ENCODE measurements at regions not wholly inside any gene's neighbourhood (a gene's known extent, or its start where the extent isn't known, plus 50 kb on each side); places are given as distances from the start of the nearest gene placed in this dataset.
"Not testable (repeated sequence)": the region's sequence is repeated elsewhere in the genome, so short reads cannot be mapped to it uniquely, and the experiment has no call there.

DNA sequence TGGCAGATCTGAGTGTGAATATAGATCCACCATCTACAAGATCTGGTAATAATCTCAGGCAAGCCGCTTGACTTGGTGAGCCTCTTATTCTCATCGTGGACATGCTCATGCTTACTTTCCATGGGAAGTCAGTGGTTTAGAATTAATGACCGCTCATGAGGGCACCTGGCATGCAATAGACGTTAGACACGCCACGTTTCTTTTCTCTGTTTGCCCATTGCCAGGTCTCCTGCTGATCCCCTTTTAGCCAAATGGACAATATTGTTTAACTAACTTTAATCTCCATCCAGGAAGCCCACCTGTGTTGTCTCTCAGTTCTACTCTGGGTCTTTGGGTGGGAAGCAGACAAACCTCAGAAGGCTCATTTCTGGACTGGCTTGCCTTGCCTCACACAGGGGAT, 439.1 kb downstream of the ETS1 start:
- TF ChIP-seq, protein P1, sequence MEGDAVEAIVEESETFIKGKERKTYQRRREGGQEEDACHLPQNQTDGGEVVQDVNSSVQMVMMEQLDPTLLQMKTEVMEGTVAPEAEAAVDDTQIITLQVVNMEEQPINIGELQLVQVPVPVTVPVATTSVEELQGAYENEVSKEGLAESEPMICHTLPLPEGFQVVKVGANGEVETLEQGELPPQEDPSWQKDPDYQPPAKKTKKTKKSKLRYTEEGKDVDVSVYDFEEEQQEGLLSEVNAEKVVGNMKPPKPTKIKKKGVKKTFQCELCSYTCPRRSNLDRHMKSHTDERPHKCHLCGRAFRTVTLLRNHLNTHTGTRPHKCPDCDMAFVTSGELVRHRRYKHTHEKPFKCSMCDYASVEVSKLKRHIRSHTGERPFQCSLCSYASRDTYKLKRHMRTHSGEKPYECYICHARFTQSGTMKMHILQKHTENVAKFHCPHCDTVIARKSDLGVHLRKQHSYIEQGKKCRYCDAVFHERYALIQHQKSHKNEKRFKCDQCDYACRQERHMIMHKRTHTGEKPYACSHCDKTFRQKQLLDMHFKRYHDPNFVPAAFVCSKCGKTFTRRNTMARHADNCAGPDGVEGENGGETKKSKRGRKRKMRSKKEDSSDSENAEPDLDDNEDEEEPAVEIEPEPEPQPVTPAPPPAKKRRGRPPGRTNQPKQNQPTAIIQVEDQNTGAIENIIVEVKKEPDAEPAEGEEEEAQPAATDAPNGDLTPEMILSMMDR (IDR thresholded peaks at IDR 0.05; ENCODE audit: low read depth, low read length), result no peak

DNA sequence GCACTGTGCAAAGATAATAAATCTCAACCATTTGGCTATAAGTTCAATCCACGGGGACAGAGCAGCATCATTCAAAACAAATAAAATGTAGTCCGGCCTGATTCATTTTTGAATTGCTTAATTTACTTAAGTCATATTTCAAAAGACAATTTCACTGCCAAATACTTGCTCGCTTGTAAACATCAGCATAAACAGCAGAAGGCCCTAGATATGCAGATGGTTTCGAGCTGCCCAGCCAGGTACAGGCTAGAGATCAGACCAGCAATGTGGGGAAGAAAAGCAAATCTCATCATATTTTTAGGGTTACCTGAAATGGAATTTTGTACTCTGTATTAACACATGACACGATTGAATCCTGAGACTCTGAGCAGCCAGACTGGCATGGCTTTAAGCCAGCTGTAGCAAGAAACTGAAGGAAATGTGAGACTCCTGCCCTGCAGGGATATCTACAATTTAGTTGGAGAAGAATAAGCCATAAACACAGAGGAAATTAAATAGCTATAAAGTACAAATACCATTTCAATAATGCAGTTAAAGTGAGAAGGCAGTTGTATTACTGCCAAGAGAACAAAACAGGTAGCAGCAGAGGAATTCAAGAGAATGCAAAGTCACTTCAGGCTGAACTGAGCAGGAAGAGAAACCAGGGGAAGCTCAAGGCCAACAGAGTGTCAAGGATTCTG, 440.3 kb downstream of the ETS1 start:
- TF ChIP-seq, protein P1 (IDR thresholded peaks at IDR 0.05; ENCODE audit: low read depth, low read length), result no peak
- H3K4me3 ChIP-seq (ENCODE audit: low read depth, low read length), result no peak overlapping the region

More for the DNA sequence above, 439.1 kb downstream of the ETS1 start:
- H3K4me3 ChIP-seq (ENCODE audit: low read depth, low read length), result no peak overlapping the region

DNA sequence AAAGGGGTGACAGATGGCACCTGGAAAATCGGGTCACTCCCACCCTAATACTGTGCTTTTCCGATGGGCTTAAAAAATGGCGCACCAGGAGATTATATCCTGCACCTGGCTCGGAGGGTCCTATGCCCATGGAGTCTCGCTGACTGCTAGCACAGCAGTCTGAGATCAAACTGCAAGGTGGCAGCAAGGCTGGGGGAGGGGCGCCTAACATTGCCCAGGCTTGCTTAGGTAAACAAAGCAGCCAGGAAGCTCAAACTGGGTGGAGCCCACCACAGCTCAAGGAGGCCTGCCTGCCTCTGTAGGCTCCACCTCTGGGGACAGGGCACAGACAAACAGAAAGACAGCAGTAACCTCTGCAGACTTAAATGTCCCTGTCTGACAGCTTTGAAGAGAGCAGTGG, 447.1 kb downstream of the ETS1 start:
- not testable (repeated sequence) for H3K4me3 ChIP-seq (ENCODE audit: low read depth, low read length)

DNA sequence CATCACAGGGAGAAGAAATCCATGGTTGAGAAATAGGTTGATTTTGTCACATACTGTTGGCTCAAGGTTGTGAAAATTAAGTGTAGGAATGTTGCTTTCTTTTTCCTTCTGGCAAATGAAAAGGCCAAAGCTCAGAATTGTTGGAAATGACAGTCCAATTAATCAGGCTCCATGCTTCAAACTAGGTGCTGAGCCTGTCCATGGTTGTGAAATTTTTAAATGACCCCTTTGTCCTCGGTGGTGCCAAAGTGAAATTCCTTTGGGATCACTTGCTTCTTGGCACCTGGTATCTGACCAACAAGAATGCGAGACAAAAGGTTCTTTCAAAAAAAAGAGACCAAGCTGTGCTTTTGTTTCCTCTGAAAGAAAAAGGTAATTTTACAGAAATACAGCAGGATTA, 451.9 kb downstream of the ETS1 start:
- TF ChIP-seq, protein P1 (IDR thresholded peaks at IDR 0.05; ENCODE audit: low read depth, low read length), result no peak
- no peak overlapping the region for H3K4me3 ChIP-seq (ENCODE audit: low read depth, low read length)

DNA sequence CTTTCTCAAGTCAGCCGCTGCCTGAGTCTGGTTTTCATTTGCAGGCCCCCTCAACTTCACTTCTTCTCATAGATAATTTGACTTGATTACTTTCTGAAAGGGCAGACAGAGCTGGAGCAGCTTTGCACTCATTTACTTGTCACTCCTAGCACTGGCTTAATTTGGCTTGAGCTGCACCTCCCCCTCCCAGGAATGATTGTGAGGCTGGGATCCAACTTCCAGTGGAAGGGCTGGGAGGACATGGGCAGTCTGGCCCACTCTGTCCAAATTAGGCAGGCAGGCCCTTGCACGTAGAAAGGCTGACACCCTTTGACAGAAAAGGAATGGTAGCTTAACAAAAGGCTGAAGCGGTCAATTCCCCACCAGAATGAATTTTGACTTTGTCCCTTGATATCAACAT, 453.9 kb downstream of the ETS1 start:
- H3K4me3 ChIP-seq (ENCODE audit: low read depth, low read length), result no peak overlapping the region
- TF ChIP-seq, protein P1 (IDR thresholded peaks at IDR 0.05; ENCODE audit: low read depth, low read length), result no peak

DNA sequence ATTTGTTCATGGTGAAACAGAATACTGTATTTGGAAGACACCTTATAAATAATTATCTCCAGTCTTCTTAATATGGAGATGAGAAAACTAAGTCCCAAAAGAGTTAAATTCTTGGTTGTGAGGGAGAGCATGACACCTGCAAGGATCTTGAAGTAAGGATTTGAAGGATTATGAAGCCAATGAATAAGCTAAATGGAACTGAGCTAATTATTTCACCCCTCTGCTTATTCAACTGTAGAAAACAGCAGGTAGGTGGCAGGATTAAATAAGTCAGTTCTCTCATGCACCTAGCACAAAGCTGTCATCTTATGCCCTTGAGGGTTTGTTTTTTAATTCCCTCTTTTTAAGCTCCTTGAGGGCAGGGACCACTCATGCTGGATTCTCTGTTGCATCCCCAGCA, 457.3 kb downstream of the ETS1 start:
- H3K4me3 ChIP-seq (ENCODE audit: low read depth, low read length), result no peak overlapping the region
- TF ChIP-seq, protein P1 (IDR thresholded peaks at IDR 0.05; ENCODE audit: low read depth, low read length), result no peak

DNA sequence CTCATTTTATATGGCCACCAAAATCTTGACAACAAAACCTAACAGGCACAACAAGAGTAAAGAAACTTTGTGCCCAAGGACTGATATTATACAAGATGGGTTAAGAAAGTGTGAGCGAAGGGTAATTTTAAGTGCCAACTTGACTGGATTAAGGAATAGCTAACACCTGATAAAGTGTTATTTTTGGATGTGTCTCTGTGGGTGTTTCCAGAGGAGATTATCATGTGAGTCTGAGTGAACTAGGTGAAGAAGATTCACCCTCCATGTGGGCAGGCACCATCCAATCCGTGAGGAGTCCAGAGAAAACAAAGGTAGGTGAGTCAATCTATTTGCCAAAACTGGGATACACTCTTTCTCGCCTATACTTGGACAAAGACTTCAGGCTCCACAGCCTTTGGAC, 461.6 kb downstream of the ETS1 start:
- no peak overlapping the region for H3K4me3 ChIP-seq (ENCODE audit: low read depth, low read length)
- TF ChIP-seq, protein P1 (IDR thresholded peaks at IDR 0.05; ENCODE audit: low read depth, low read length), result no peak

DNA sequence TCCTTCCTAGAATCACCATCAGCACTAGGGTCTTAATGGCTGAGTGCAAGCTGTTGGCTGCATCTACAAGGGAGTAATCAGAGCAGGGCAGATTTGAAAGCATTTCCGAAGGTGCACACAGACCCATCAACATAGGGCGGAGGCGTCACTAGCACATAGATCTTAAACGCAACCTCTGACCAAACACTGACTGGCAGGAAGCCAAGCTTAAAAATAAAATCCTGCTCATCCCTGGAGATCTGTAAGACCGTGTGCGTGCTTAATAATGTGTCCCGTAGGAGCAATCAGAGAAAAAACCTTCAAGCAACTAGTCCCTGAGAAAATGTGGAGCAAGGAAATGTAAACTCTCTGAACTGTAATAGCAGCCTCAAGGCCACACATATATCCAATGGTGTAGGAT, 470.5 kb downstream of the ETS1 start:
- TF ChIP-seq, protein P1 (IDR thresholded peaks at IDR 0.05; ENCODE audit: low read depth, low read length), result no peak
- no peak overlapping the region for H3K4me3 ChIP-seq (ENCODE audit: low read depth, low read length)

Data from WI38 (cell line).